ENCODE measurements at regions not wholly inside any gene's neighbourhood (a gene's known extent, or its start where the extent isn't known, plus 50 kb on each side); places are given as distances from the start of the nearest gene placed in this dataset.

DNA sequence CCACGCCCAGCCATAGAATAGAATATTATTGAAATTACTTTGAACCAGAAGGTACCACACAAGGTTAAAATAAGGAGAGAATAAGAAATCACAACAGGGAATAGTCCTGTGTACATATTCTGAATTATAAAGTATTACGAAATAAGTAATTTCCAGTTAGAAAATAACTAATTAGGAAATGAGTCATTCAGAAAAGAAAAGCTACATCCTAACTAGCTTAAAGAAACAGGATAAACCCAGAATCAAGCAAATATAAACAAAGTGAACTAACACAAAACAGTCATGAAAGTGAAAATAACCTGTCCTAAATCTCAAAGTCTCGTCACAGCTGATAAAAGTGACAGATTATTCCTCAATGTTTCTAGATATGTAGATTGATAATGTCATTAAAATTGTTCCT is 74.8 kb upstream of the NEBL start:
- TF ChIP-seq POLR2AphosphoS5 (IDR thresholded peaks at IDR 0.05), result no peak
- TF ChIP-seq, protein P1, sequence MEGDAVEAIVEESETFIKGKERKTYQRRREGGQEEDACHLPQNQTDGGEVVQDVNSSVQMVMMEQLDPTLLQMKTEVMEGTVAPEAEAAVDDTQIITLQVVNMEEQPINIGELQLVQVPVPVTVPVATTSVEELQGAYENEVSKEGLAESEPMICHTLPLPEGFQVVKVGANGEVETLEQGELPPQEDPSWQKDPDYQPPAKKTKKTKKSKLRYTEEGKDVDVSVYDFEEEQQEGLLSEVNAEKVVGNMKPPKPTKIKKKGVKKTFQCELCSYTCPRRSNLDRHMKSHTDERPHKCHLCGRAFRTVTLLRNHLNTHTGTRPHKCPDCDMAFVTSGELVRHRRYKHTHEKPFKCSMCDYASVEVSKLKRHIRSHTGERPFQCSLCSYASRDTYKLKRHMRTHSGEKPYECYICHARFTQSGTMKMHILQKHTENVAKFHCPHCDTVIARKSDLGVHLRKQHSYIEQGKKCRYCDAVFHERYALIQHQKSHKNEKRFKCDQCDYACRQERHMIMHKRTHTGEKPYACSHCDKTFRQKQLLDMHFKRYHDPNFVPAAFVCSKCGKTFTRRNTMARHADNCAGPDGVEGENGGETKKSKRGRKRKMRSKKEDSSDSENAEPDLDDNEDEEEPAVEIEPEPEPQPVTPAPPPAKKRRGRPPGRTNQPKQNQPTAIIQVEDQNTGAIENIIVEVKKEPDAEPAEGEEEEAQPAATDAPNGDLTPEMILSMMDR (IDR thresholded peaks at IDR 0.05 in 8 of 11, conservative IDR thresholded peaks at IDR 0.05 in 3 of 11), result no peak
